Vagina (tissue), 2 donors: ENCODE measurements at regions not wholly inside any gene's neighbourhood (a gene's known extent, or its start where the extent isn't known, plus 50 kb on each side); places are given as distances from the start of the nearest gene placed in this dataset.

Experiments
- CTCF ChIP-seq, 3 experiments: fragments of 450-650 bp in 2 of 3; fragments of 200-600 bp in 1 of 3; sonication (generic) in 1 of 3; IDR thresholded peaks; one replicate each; pipeline ENCODE4 v1.5.1; 2017 to 2019; ENCODE audit warnings: antibody characterized with exemption in 3 of 3, mild to moderate bottlenecking in 2 of 3, moderate library complexity in 2 of 3
- POLR2A ChIP-seq, 2 donors: fragments of 450-650 bp; IDR thresholded peaks; one replicate each; pipeline ENCODE4 v1.6.1; 2017; ENCODE audit warnings: antibody characterized with exemption in 2 of 2, mild to moderate bottlenecking in 2 of 2, moderate library complexity in 2 of 2
- POLR2AphosphoS5 ChIP-seq, 2 donors: sonication (generic); formaldehyde crosslinking; IDR thresholded peaks; one replicate each; pipeline ENCODE4 v1.9.0; 2017; ENCODE audit warnings: antibody characterized with exemption in 2 of 2, mild to moderate bottlenecking in 2 of 2, low read depth in 1 of 2; ENCODE audit not compliant: insufficient read depth in 1 of 2

GRCh38 chr14:35987731-35988130, 161.6 kb downstream of the BRMS1L start:
- TF ChIP-seq CTCF (IDR thresholded peaks at IDR 0.05) (no peak), POLR2A (IDR thresholded peaks at IDR 0.05) (no peak), POLR2AphosphoS5 (IDR thresholded peaks at IDR 0.05; ENCODE audit: insufficient read depth in 1 of 2, low read depth in 1 of 2) (no peak)
